A549 (cell line): ENCODE measurements at regions not wholly inside any gene's neighbourhood (a gene's known extent, or its start where the extent isn't known, plus 50 kb on each side); places are given as distances from the start of the nearest gene placed in this dataset.

Experiments
- ATAC-seq, 2 experiments: fragments of 200-7000 bp in 1 of 2; fragments of >200 bp in 1 of 2; cut with Nextera tagmentation in 1 of 2; cut with Tn5 transposase in 1 of 2; 3 replicates each; pipeline versions ENCODE4 v1.8.0 to v1.9.1; 2018 to 2020; ENCODE audit warnings: mild to moderate bottlenecking in 1 of 2, moderate library complexity in 1 of 2
- CTCF ChIA-PET: fragments of 300-600 bp; sonication (Branson Sonifier 250); formaldehyde crosslinking; extraction: SDS; loops from one replicate; lab custom pipeline; 2021; ENCODE audit warnings: antibody characterized with exemption, inconsistent platforms; lab: Yijun Ruan, JAX
- POLR2A ChIA-PET: fragments of 350-600 bp; formaldehyde crosslinking; extraction: SDS; loops from one replicate; lab custom pipeline; 2021; ENCODE audit warnings: antibody characterized with exemption, inconsistent platforms; lab: Yijun Ruan, JAX
- DNase-seq, 2 experiments: peaks; one replicate each; pipeline versions ENCODE4 v3.0.0 to v3.0.0-alpha.2; 2011 to 2016; ENCODE audit warnings: low read depth in 1 of 2, low spot score in 1 of 2
- FAIRE-seq: peaks from 2 replicates; lab custom pipeline; 2011; peaks lifted over from hg19 to GRCh38; lab: Jason Lieb, UNC
- H3K27ac ChIP-seq, 2 experiments: fragments of >200 bp; sonication (Bioruptor Twin); formaldehyde crosslinking; 3 replicates each; pipeline ENCODE4 v1.5.1; 2016 to 2017
- H3K4me1 ChIP-seq: fragments of >200 bp; sonication (Bioruptor Twin); formaldehyde crosslinking; 3 replicates; pipeline ENCODE4 v1.6.1; 2016
- H3K4me2 ChIP-seq: fragments of >200 bp; sonication (Bioruptor Twin); formaldehyde crosslinking; 3 replicates; pipeline ENCODE4 v1.6.1; 2016
- H3K4me3 ChIP-seq: fragments of >200 bp; sonication (Bioruptor Twin); formaldehyde crosslinking; 3 replicates; pipeline ENCODE4 v1.5.1; 2016
- H3K9me3 ChIP-seq: fragments of >200 bp; sonication (Bioruptor Twin); formaldehyde crosslinking; 3 replicates; pipeline ENCODE4 v1.6.1; 2016
- CBX2 ChIP-seq: fragments of 200-600 bp; sonication (generic); IDR thresholded peaks from 2 replicates; pipeline ENCODE4 v1.6.1; 2016; ENCODE audit warnings: low read depth, mild to moderate bottlenecking, borderline replicate concordance
- CBX8 ChIP-seq: fragments of 200-600 bp; sonication (generic); IDR thresholded peaks from 2 replicates; pipeline ENCODE4 v1.6.1; 2016
- CEBPB ChIP-seq, 2 experiments: fragments of >200 bp in 1 of 2; sonication (Bioruptor Twin) in 1 of 2; formaldehyde crosslinking in 1 of 2; IDR thresholded peaks; 2 replicates each; pipeline ENCODE4 v1.6.1; 2012 to 2016
- CHD2 ChIP-seq: fragments of 150-350 bp; IDR thresholded peaks from 2 replicates; pipeline ENCODE4 v1.6.1; 2014; ENCODE audit warnings: low read length; ENCODE audit not compliant: partially characterized antibody
- CTCF ChIP-seq: fragments of >200 bp; sonication (Bioruptor Twin); formaldehyde crosslinking; IDR thresholded peaks from 3 replicates; pipeline ENCODE4 v1.5.1; 2016
- E2F6 ChIP-seq: IDR thresholded peaks from 2 replicates; pipeline ENCODE4 v1.6.1; 2012; ENCODE audit warnings: low read depth, borderline replicate concordance
- EHF ChIP-seq: fragments of 250-450 bp; sonication (Bioruptor Pico); IDR thresholded peaks from 2 replicates; pipeline ENCODE4 v1.5.0; 2020; ENCODE audit warnings: mild to moderate bottlenecking
- EP300 ChIP-seq, 2 experiments: fragments of >200 bp; sonication (Bioruptor Twin); formaldehyde crosslinking; IDR thresholded peaks; 2 replicates in 1 of 2; 3 replicates in 1 of 2; pipeline ENCODE4 v1.6.1; 2016 to 2017
- ESRRA ChIP-seq: fragments of 150-350 bp; IDR thresholded peaks from 2 replicates; pipeline ENCODE4 v1.6.1; 2014; ENCODE audit warnings: mild to moderate bottlenecking, low read length, borderline replicate concordance
- FOSB ChIP-seq: fragments of 250-450 bp; sonication (Bioruptor Pico); IDR thresholded peaks from 2 replicates; pipeline ENCODE4 v1.5.0; 2020; ENCODE audit warnings: mild to moderate bottlenecking, moderate library complexity
- HES2 ChIP-seq: fragments of >200 bp; sonication (Bioruptor Twin); formaldehyde crosslinking; IDR thresholded peaks from 2 replicates; pipeline ENCODE4 v1.6.1; 2016
- HEYL ChIP-seq: fragments of 250-450 bp; sonication (Bioruptor Pico); IDR thresholded peaks from 2 replicates; pipeline ENCODE4 v1.8.0; 2021; ENCODE audit warnings: mild to moderate bottlenecking, moderate library complexity
- HMGXB4 ChIP-seq: fragments of 250-450 bp; sonication (Bioruptor Pico); IDR thresholded peaks from 2 replicates; pipeline ENCODE4 v1.5.0; 2021; ENCODE audit warnings: mild to moderate bottlenecking, moderate library complexity, borderline replicate concordance
- HOXA7 ChIP-seq: fragments of 250-450 bp; sonication (Bioruptor Pico); IDR thresholded peaks from 2 replicates; pipeline ENCODE4 v1.5.0; 2020; ENCODE audit warnings: mild to moderate bottlenecking, moderate library complexity
- HOXB13 ChIP-seq: fragments of 250-450 bp; sonication (Bioruptor Pico); IDR thresholded peaks from 2 replicates; pipeline ENCODE4 v1.5.0; 2020; ENCODE audit warnings: low read depth, mild to moderate bottlenecking, moderate library complexity
- JUNB ChIP-seq: fragments of >200 bp; sonication (Bioruptor Twin); formaldehyde crosslinking; IDR thresholded peaks from 2 replicates; pipeline ENCODE4 v1.6.1; 2016
- KDM1A ChIP-seq: fragments of 200-600 bp; sonication (generic); IDR thresholded peaks from 2 replicates; pipeline ENCODE4 v1.6.1; 2016; ENCODE audit warnings: low read depth, mild to moderate bottlenecking
- KDM5A ChIP-seq: fragments of 200-600 bp; sonication (generic); IDR thresholded peaks from 2 replicates; pipeline ENCODE4 v1.6.1; 2016; ENCODE audit warnings: antibody characterized with exemption, mild to moderate bottlenecking
- MAFK ChIP-seq: fragments of 450-650 bp; IDR thresholded peaks from 2 replicates; pipeline ENCODE4 v1.6.1; 2014; ENCODE audit not compliant: partially characterized antibody
- MAX ChIP-seq: IDR thresholded peaks from 2 replicates; pipeline ENCODE4 v1.6.1; 2012
- MAZ ChIP-seq: fragments of 150-350 bp; IDR thresholded peaks from 2 replicates; pipeline ENCODE4 v1.6.1; 2014; ENCODE audit warnings: antibody characterized with exemption, low read depth, low read length, borderline replicate concordance
- MYC ChIP-seq: IDR thresholded peaks from 2 replicates; pipeline ENCODE4 v1.6.1; 2012; ENCODE audit warnings: mild to moderate bottlenecking, inconsistent platforms, low read length, improper control_type of control experiment, borderline replicate concordance
- NR3C1 ChIP-seq: fragments of >200 bp; sonication (Bioruptor Twin); formaldehyde crosslinking; IDR thresholded peaks from 3 replicates; pipeline ENCODE4 v1.6.1; 2017
- PBX3 ChIP-seq: IDR thresholded peaks from 2 replicates; pipeline ENCODE4 v1.6.1; 2012
- POLR2AphosphoS2 ChIP-seq: conservative IDR thresholded peaks from 2 replicates; pipeline ENCODE4 v1.6.1; 2012; ENCODE audit warnings: low read length, improper control_type of control experiment, inconsistent platforms
- REST ChIP-seq: fragments of 200-600 bp; sonication (generic); IDR thresholded peaks from 2 replicates; pipeline ENCODE4 v1.6.1; 2016; ENCODE audit warnings: antibody characterized with exemption, mild to moderate bottlenecking, moderate library complexity
- SREBF2 ChIP-seq: fragments of 450-650 bp; IDR thresholded peaks from 2 replicates; pipeline ENCODE4 v1.6.1; 2014; ENCODE audit warnings: mild to moderate bottlenecking, moderate library complexity
- TFCP2L1 ChIP-seq: fragments of 250-450 bp; sonication (Bioruptor Pico); IDR thresholded peaks from 2 replicates; pipeline ENCODE4 v1.5.0; 2021; ENCODE audit warnings: mild to moderate bottlenecking
- ZC3H11A ChIP-seq: fragments of 450-650 bp; IDR thresholded peaks from 2 replicates; pipeline ENCODE4 v1.6.1; 2014; ENCODE audit warnings: antibody characterized with exemption, mild to moderate bottlenecking
- WGBS: methylation state at CpG from one replicate; pipeline ENCODE4 v1.1.6; 2017; ENCODE audit errors: missing lambda C conversion rate; 5-methylcytosine and 5-hydroxymethylcytosine counted together

GRCh38 chr4:13908455-13908854 lies 280.9 kb upstream of the BOD1L1 start:
- peaks cover 33% of the 10 kb centered on the region for H3K9me3 ChIP-seq
- no peak for FAIRE-seq
- DNase-seq = no peak
- 94% methylated on average over 2 of the region's 2 CpGs for WGBS
- H3K4me1 ChIP-seq = peaks cover 37% of the 10 kb centered on the region
- H3K4me3 ChIP-seq = no peak overlapping the region
- CTCF ChIA-PET = interaction anchor here (1.3 to 3.0 kb wide), 3 partner anchors 12 to 252 kb away, joined by 4 to 29 read pairs (median 11); no protein-coding TSS in a partner anchor
- no peak for ATAC-seq
- H3K27ac ChIP-seq = peak overlapping the region; percentile 97
- peak overlapping the region; percentile 68; the same call in 2 of the 3 replicates for H3K4me2 ChIP-seq
- no peak for TF ChIP-seq CEBPB (IDR thresholded peaks at IDR 0.05)
- no peak for TF ChIP-seq HOXB13
- TF ChIP-seq KDM5A = no peak
- no peak for TF ChIP-seq SREBF2
- TF ChIP-seq EHF (CRISPR knock-in tag) = no peak
- TF ChIP-seq HOXA7 = no peak
- no peak for TF ChIP-seq TFCP2L1 (CRISPR knock-in tag)
- no peak for TF ChIP-seq KDM1A
- no peak for TF ChIP-seq HES2
- no peak for TF ChIP-seq POLR2AphosphoS2
- TF ChIP-seq NR3C1 = no peak
- TF ChIP-seq CBX8 = no peak
- no peak for TF ChIP-seq MAZ
- no peak for TF ChIP-seq MYC
- TF ChIP-seq MAX = no peak
- TF ChIP-seq HEYL (CRISPR knock-in tag) = no peak
- no peak for TF ChIP-seq CTCF
- TF ChIP-seq ESRRA = no peak
- TF ChIP-seq, all 56 proteins: peak for 0
- POLR2A ChIA-PET = interaction anchor here (2.0 kb wide), 1 partner anchor 82 kb away, joined by 7 read pairs; no protein-coding TSS in a partner anchor

- ChIA-PET POLR2A (no interaction called here), CTCF (interaction anchor here (0.8 kb wide), 1 partner anchor 256 kb away, joined by 3 read pairs; no protein-coding TSS in a partner anchor)
- H3K27ac ChIP-seq = peak overlapping the region; percentile 6 to 97; a peak in 3 of 6 replicates
- TF ChIP-seq CBX2 = no peak
- no peak for TF ChIP-seq MAFK
- TF ChIP-seq TFCP2L1 (CRISPR knock-in tag) = no peak
- TF ChIP-seq FOSB (CRISPR knock-in tag) = no peak
- no peak for TF ChIP-seq ZC3H11A
- TF ChIP-seq POLR2AphosphoS2 = no peak
- TF ChIP-seq PBX3 = no peak
- no peak for TF ChIP-seq REST
- no peak for TF ChIP-seq E2F6
- TF ChIP-seq MAZ = no peak
- no peak for TF ChIP-seq HMGXB4 (CRISPR knock-in tag)
- no peak for TF ChIP-seq CHD2
- TF ChIP-seq KDM1A = no peak
- TF ChIP-seq JUNB = no peak
- TF ChIP-seq EP300 (IDR thresholded peaks at IDR 0.05) = no peak
- no peak overlapping the region for H3K4me2 ChIP-seq
- ATAC-seq = no peak
- H3K4me3 ChIP-seq = no peak overlapping the region
- FAIRE-seq = no peak
- H3K9me3 ChIP-seq = peaks cover 29% of the 10 kb centered on the region
- peaks cover 40% of the 10 kb centered on the region for H3K4me1 ChIP-seq
- DNase-seq = no peak
These were observed 283.0 kb upstream of the BOD1L1 start for GRCh38 chr4:13910556-13910955.
